ENCODE measurements at regions not wholly inside any gene's neighbourhood (a gene's known extent, or its start where the extent isn't known, plus 50 kb on each side); places are given as distances from the start of the nearest gene placed in this dataset.

- no peak for DNase-seq
These were observed 511.0 kb downstream of the INSC start for GRCh38 chr11:15625691-15626090.

- no peak for DNase-seq
These were observed 512.8 kb downstream of the INSC start for GRCh38 chr11:15627560-15627959.

DNA sequence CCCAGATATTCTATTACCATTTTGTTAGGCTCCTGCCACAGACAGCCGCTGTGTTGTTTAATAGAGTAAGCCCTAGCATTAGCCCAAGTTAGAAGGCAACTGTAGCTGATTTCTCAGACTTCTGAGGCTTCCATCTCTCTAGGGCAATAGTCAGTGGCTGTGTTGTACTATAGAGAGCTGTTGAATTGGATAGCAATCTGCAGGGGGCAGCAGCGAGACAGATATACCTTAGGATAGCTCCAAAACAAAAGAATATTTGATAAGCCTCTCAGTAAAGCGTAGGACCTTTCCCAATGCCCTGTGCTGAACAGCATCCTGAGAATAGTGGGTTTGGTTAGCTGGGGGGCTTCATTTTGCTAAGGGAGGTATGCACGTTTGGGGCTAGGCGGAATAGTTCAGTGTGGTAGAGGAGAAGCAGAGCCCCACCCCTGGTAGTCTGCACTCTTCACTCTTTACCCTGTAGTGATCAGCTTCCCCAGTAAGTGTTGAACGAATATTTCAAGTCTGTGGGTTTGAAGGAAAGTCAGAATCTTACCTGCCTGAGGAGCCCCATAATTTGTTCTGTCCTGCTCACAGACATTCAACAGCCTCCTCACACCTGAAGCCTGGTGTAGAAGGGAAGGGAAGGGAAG lies 515.1 kb downstream of the INSC start:
- no peak for DNase-seq

- DNase-seq = no peak
These were observed 516.2 kb downstream of the INSC start for GRCh38 chr11:15630896-15631295.

GRCh38 chr11:15635521-15635920 lies 520.8 kb downstream of the INSC start:
- DNase-seq = no peak

GRCh38 chr11:15636521-15637089 lies 521.9 kb downstream of the INSC start:
- DNase-seq = no peak

DNA sequence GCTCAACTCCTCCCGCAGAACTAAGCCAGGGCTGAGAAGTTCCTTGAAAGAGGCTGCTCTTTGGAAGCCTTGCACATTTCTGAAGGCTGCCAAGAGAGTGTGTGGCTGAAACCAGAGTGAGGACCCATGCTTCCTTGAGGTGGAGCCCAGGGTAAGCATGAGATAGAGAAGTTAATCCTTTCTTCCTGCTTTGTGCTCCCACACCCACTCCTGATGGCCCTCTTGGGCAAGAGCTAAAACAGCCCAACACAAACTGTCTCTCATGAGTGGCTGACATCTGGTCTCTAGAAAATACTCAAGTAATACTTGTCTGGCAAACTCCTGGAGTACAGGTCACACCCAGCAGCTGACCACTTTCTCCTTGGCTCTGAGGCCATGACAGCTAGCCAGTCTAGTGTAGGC lies 523.7 kb downstream of the INSC start:
- no peak for DNase-seq

DNA sequence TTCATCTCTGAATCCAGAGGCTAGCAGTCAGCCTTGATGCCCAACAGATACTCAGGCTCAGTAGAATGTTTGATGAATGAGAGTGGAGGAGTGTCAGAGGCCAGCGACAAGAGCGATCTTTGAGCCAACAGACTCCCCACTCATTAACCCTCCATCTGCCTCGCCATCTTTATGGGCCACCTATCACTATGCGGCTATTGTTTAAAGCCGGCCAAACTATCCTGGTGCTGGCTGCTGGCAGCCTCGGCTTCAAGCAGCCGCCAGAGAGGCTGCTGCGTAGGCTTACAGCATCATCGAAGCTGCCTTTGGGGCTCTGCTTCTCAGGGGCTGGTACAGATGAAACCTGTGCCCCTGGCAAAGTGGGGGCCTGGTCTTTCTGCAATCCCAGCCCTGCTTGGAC lies 525.6 kb downstream of the INSC start:
- DNase-seq = no peak

- DNase-seq = no peak
These were observed 526.7 kb downstream of the INSC start for GRCh38 chr11:15641271-15642045.

GRCh38 chr11:15645201-15645600 lies 530.5 kb downstream of the INSC start:
- no peak for DNase-seq

- no peak for DNase-seq
These were observed 534.8 kb downstream of the INSC start for GRCh38 chr11:15649371-15650104.

- DNase-seq = peak; percentile 42
These were observed 535.6 kb downstream of the INSC start for GRCh38 chr11:15650105-15650938.

- DNase-seq = no peak
These were observed 536.3 kb downstream of the INSC start for GRCh38 chr11:15651033-15651432.

DNA sequence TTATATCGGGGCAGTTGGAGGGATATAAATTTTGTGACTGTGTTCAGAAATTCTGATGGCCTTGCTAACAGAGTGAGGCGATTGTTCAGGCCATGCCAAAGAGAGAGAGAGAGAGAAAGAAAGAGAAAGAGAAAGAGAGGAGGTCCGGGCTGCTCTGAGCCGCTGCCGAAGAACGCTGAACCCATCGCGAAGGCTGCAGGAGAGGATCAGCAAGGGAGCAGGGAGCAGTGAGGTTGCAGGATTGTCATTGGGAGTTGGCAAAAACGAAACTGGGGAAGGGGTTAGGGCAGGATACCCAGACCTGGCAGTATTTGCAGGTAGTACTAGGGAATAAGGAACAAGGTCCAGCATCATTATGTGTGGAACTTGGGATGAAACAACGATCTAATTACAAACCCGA lies 537.1 kb downstream of the INSC start:
- no peak for DNase-seq

GRCh38 chr11:15653191-15653710 lies 538.5 kb downstream of the INSC start:
- DNase-seq = no peak

DNA sequence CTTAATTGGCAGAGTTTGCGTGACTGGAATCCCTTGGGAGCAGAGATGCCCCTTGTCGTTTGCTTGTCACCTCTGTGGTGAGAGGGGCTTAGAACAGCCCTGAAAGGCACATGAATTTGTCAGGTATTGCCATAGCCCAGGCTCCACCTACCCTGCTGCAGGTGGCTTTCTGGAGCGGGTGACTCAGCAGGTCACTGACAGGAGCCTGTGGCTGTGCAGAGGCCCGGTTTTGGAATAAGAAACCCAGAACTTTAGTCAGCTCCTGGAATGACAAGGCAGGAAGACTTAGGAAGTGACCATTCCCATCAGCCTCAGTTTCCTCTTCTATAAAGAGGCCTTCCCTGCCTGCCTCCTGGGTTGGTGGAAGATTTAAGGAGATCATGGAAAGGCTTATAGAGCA lies 539.7 kb downstream of the INSC start:
- DNase-seq = no peak

- no peak for DNase-seq
These were observed 540.8 kb downstream of the INSC start for GRCh38 chr11:15655552-15655951.

DNA sequence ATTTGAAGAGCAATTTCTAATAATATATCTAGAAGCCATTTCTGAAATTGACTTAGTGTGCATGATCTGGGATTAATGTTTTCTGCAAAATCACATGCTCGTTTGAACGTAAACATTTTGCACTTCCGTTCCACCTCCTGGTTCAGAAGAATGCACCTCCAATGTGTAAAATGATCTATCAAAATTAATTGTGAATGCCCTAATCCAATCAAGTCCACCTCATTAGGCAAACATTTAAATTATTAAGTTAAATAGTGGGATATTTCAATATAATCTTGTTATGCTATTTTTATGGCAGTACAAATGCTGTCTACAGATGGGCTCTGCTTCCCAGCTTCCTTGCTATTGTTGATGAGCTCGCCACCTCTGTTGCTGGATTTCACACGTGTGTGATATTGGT lies 542.5 kb downstream of the INSC start:
- DNase-seq = no peak

DNA sequence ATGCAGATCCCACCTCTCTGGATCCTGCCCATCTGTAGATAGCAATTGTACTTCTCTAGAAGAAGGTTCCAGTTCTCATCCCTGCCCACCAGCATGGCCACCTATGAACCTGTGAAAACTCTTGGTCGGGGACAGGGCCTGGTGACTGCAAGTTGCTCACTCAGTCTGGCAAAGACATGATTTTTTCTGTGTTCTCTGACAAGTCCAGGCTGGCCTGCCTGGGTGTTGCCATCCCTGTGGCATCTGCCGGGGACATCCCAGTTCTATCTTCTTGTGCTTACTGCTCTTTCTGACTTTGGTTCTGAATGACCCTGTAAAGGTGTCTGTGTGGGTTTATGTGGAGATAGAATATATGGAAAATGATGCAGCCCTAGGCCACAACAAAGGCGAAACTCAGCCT lies 545.8 kb downstream of the INSC start:
- no peak for DNase-seq

DNA sequence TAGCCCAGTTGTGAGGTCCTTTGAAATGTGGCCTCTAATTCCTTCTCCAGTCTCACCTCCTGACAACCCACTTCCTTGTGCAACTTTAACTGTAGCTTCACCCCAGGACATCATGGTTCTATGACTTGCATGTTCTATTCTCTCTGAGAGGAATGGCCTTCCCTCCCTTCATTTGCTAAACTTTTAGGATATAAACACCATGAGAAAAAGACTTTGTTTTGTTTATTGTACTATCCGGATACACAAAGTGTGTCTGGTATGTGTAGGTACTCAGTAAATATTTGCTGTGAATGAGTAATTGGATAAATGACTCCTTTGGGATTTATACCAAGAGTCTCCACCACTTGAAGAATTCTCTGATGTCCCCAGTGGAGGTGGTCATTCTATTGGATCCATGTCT lies 547.6 kb downstream of the INSC start:
- no peak for DNase-seq

DNA sequence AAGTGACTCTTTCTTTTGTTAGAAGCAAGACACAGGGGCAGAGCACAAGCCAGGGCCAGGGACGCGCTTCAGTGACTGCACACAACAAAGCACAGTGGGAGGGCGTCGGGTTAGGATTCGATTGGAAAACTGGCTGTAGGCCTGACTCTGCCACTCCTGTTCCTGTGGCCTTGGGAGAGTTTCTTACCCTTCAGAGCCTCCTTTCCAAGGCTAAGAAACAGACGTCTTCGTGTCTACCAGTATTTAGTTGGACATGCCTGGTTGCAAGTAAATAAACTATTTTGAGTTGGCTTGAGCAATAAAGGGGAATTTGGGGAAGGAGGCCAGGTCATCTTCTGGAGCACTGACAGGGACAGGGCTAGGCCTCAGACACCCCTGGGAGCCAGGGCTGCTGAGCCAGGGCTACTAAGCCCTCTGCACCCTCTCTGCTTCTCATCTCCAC lies 549.1 kb downstream of the INSC start:
- DNase-seq = no peak

- no peak for DNase-seq
These were observed 550.7 kb downstream of the INSC start for GRCh38 chr11:15665368-15665871.

All from effector CD4-positive, alpha-beta T cell (primary cell).